BE2C (cell line): ENCODE measurements at regions not wholly inside any gene's neighbourhood (a gene's known extent, or its start where the extent isn't known, plus 50 kb on each side); places are given as distances from the start of the nearest gene placed in this dataset.

Experiments
- DNase-seq: peaks from one replicate; pipeline ENCODE4 v3.0.0-alpha.2; 2020
- H3K27me3 ChIP-seq: fragments of 250-450 bp; sonication (Bioruptor Pico); 2 replicates; pipeline ENCODE4 v1.5.1; 2020; ENCODE audit warnings: mild to moderate bottlenecking
- H3K36me3 ChIP-seq: fragments of 250-450 bp; sonication (Bioruptor Pico); 2 replicates; pipeline ENCODE4 v1.5.1; 2020; ENCODE audit warnings: mild to moderate bottlenecking
- H3K4me1 ChIP-seq: fragments of 250-450 bp; sonication (Bioruptor Pico); 2 replicates; pipeline ENCODE4 v1.5.1; 2020
- H3K4me3 ChIP-seq: 2 replicates; pipeline ENCODE4 v1.5.1; 2011; ENCODE audit warnings: low read depth, low read length
- H3K9me3 ChIP-seq: fragments of 250-450 bp; sonication (Bioruptor Pico); 2 replicates; pipeline ENCODE4 v1.5.1; 2020
- CTCF ChIP-seq: IDR thresholded peaks from 2 replicates; pipeline ENCODE4 v1.5.1; 2012; ENCODE audit warnings: mild to moderate bottlenecking, low read depth, low read length

- no peaks in the 10 kb centered on the region for H3K4me1 ChIP-seq
- no peak for DNase-seq
- H3K27me3 ChIP-seq, result no peaks in the 10 kb centered on the region
- no peak for TF ChIP-seq CTCF
- H3K36me3 ChIP-seq, result no peaks in the 10 kb centered on the region
- H3K4me3 ChIP-seq, result no peak overlapping the region
- H3K9me3 ChIP-seq, result peaks cover 5% of the 10 kb centered on the region
These were observed 254.8 kb downstream of the DAD1 start for GRCh38 chr14:22334275-22334577.

- no peak for TF ChIP-seq CTCF
- Histone ChIP-seq H3K4me1 (no peaks in the 10 kb centered on the region), H3K9me3 (peaks cover 5% of the 10 kb centered on the region), H3K27me3 (no peaks in the 10 kb centered on the region), H3K36me3 (no peaks in the 10 kb centered on the region), H3K4me3 (no peak overlapping the region)
- no peak for DNase-seq
These were observed 255.4 kb downstream of the DAD1 start for GRCh38 chr14:22333422-22334274.

GRCh38 chr14:22332686-22333421 lies 256.2 kb downstream of the DAD1 start:
- no peaks in the 10 kb centered on the region for H3K36me3 ChIP-seq
- H3K4me1 ChIP-seq, result no peaks in the 10 kb centered on the region
- H3K9me3 ChIP-seq, result peaks cover 5% of the 10 kb centered on the region
- no peak overlapping the region for H3K4me3 ChIP-seq
- no peak for DNase-seq
- no peaks in the 10 kb centered on the region for H3K27me3 ChIP-seq
- TF ChIP-seq CTCF, result no peak

GRCh38 chr14:22329371-22329770 lies 259.7 kb downstream of the DAD1 start:
- no peak for DNase-seq
- Histone ChIP-seq H3K4me1 (no peaks in the 10 kb centered on the region), H3K27me3 (no peaks in the 10 kb centered on the region; the same call in 1 of the 2 replicates), H3K9me3 (peaks cover 5% of the 10 kb centered on the region), H3K36me3 (no peaks in the 10 kb centered on the region), H3K4me3 (no peak overlapping the region)
- TF ChIP-seq CTCF, result no peak

GRCh38 chr14:22325676-22326400 lies 263.2 kb downstream of the DAD1 start:
- Histone ChIP-seq H3K4me3 (no peak overlapping the region), H3K4me1 (no peaks in the 10 kb centered on the region), H3K27me3 (no peaks in the 10 kb centered on the region; the same call in 1 of the 2 replicates), H3K36me3 (no peaks in the 10 kb centered on the region), H3K9me3 (peaks cover 5% of the 10 kb centered on the region)
- no peak for DNase-seq
- TF ChIP-seq CTCF, result no peak
